ENCODE measurements at regions not wholly inside any gene's neighbourhood (a gene's known extent, or its start where the extent isn't known, plus 50 kb on each side); places are given as distances from the start of the nearest gene placed in this dataset.
"Not testable (repeated sequence)": the region's sequence is repeated elsewhere in the genome, so short reads cannot be mapped to it uniquely, and the experiment has no call there.

GRCh38 chr2:87536427-87536826 lies 211.5 kb upstream of the PLGLB2 start:
- TF ChIP-seq, protein P1, sequence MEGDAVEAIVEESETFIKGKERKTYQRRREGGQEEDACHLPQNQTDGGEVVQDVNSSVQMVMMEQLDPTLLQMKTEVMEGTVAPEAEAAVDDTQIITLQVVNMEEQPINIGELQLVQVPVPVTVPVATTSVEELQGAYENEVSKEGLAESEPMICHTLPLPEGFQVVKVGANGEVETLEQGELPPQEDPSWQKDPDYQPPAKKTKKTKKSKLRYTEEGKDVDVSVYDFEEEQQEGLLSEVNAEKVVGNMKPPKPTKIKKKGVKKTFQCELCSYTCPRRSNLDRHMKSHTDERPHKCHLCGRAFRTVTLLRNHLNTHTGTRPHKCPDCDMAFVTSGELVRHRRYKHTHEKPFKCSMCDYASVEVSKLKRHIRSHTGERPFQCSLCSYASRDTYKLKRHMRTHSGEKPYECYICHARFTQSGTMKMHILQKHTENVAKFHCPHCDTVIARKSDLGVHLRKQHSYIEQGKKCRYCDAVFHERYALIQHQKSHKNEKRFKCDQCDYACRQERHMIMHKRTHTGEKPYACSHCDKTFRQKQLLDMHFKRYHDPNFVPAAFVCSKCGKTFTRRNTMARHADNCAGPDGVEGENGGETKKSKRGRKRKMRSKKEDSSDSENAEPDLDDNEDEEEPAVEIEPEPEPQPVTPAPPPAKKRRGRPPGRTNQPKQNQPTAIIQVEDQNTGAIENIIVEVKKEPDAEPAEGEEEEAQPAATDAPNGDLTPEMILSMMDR (IDR thresholded peaks at IDR 0.05): not testable (repeated sequence)
- not testable (repeated sequence) for TF ChIP-seq POLR2A (IDR thresholded peaks at IDR 0.05)

Measured in right lobe of liver (tissue), 4 donors.